H1 (cell line): ENCODE measurements at regions not wholly inside any gene's neighbourhood (a gene's known extent, or its start where the extent isn't known, plus 50 kb on each side); places are given as distances from the start of the nearest gene placed in this dataset.

Experiments used
- CTCF ChIA-PET: fragments of 300-600 bp; sonication (Branson Sonifier 250); formaldehyde crosslinking; loops from one replicate; lab custom pipeline; 2021; ENCODE audit not compliant: partially characterized antibody; lab: Charles Lee
- POLR2A ChIA-PET: fragments of 300-600 bp; sonication (Branson Sonifier 250); formaldehyde crosslinking; loops from one replicate; lab custom pipeline; 2021; ENCODE audit warnings: inconsistent platforms; ENCODE audit not compliant: partially characterized antibody; lab: Charles Lee
- DNase-seq, 2 experiments: peaks; one replicate each; pipeline versions ENCODE4 v3.0.0 to v3.0.0-alpha.2; 2010 to 2022; ENCODE audit warnings: low spot score in 2 of 2, low read depth in 1 of 2, mixed read lengths in 1 of 2
- FAIRE-seq: peaks from 2 replicates; lab custom pipeline; 2011; peaks lifted over from hg19 to GRCh38; lab: Jason Lieb, UNC
- H2AFZ ChIP-seq: 2 replicates; pipeline ENCODE4 v1.8.1; 2012; ENCODE audit warnings: low read length, inconsistent platforms
- H2AK5ac ChIP-seq: 2 replicates; pipeline ENCODE4 v1.6.1; 2013; ENCODE audit warnings: low read depth, low read length
- H2BK120ac ChIP-seq: replicated peaks from 2 replicates; pipeline ENCODE3; 2013; ENCODE audit warnings: low read depth, low read length, inconsistent platforms
- H2BK12ac ChIP-seq: 2 replicates; pipeline ENCODE4 v1.6.1; 2013; ENCODE audit warnings: low read depth, low read length
- H2BK15ac ChIP-seq: 2 replicates; pipeline ENCODE4 v1.6.1; 2013; ENCODE audit warnings: low read length
- H2BK20ac ChIP-seq: 2 replicates; pipeline ENCODE4 v1.6.1; 2013; ENCODE audit warnings: low read length
- H2BK5ac ChIP-seq: 2 replicates; pipeline ENCODE4 v1.6.1; 2013; ENCODE audit warnings: low read depth, low read length
- H3K14ac ChIP-seq: 2 replicates; pipeline ENCODE4 v1.6.1; 2013; ENCODE audit warnings: inconsistent platforms; ENCODE audit not compliant: insufficient read length
- H3K18ac ChIP-seq: 2 replicates; pipeline ENCODE4 v1.6.1; 2013; ENCODE audit warnings: low read length; ENCODE audit errors: extremely low read depth
- H3K23ac ChIP-seq: 2 replicates; pipeline ENCODE4 v1.6.1; 2013; ENCODE audit warnings: inconsistent platforms; ENCODE audit not compliant: insufficient read length
- H3K23me2 ChIP-seq: 2 replicates; pipeline ENCODE4 v1.6.1; 2013; ENCODE audit warnings: low read depth, low read length
- H3K27ac ChIP-seq: 2 replicates; pipeline ENCODE4 v1.6.1; 2011; ENCODE audit warnings: low read depth, low read length, inconsistent platforms
- H3K27me3 ChIP-seq, 4 experiments: replicated peaks in 1 of 4; 1 replicate in 1 of 4; 2 replicates in 3 of 4; pipeline versions ENCODE4 v1.6.1 to v1.8.1; 2011 to 2013; ENCODE audit warnings: low read length in 3 of 4, mild to moderate bottlenecking in 3 of 4, inconsistent platforms in 2 of 4, mixed read lengths in 2 of 4, moderate library complexity in 1 of 4; ENCODE audit not compliant: control insufficient read depth in 3 of 4, insufficient read depth in 3 of 4; ENCODE audit errors: extremely low read depth in 1 of 4
- H3K36me3 ChIP-seq, 4 experiments: 2 replicates each; pipeline versions ENCODE4 v1.6.1 to v1.8.1; 2011 to 2013; ENCODE audit warnings: mild to moderate bottlenecking in 4 of 4, low read length in 3 of 4, moderate library complexity in 2 of 4, control low read depth in 1 of 4, inconsistent platforms in 1 of 4; ENCODE audit not compliant: insufficient read depth in 4 of 4, control insufficient read depth in 2 of 4
- H3K4ac ChIP-seq: replicated peaks from 2 replicates; pipeline ENCODE3; 2013; ENCODE audit warnings: low read length, low read depth, mixed read lengths, inconsistent platforms; ENCODE audit not compliant: insufficient read length
- H3K4me1 ChIP-seq, 4 experiments: replicated peaks in 1 of 4; 1 replicate in 1 of 4; 2 replicates in 3 of 4; pipeline versions ENCODE4 v1.6.1 to v1.8.1; 2011 to 2013; ENCODE audit warnings: low read length in 3 of 4, inconsistent platforms in 2 of 4, mixed read lengths in 1 of 4; ENCODE audit not compliant: insufficient read depth in 4 of 4, control insufficient read depth in 3 of 4
- H3K4me2 ChIP-seq, 2 experiments: 2 replicates each; pipeline versions ENCODE4 v1.6.1 to v1.8.1; 2011 to 2013; ENCODE audit warnings: low read depth in 2 of 2, low read length in 2 of 2, control low read depth in 1 of 2, inconsistent platforms in 1 of 2, mild to moderate bottlenecking in 1 of 2; ENCODE audit not compliant: insufficient read depth in 1 of 2
- H3K4me3 ChIP-seq, 4 experiments: fragments of 200-600, 300-600 bp in 1 of 4; sonication (generic), shearing (Covaris generic), sonication (Bioruptor Twin) in 1 of 4; 2 replicates each; pipeline versions ENCODE4 v1.5.1 to v1.8.1; 2011 to 2016; ENCODE audit warnings: low read length in 4 of 4, low read depth in 3 of 4, control low read depth in 2 of 4, inconsistent platforms in 2 of 4, mild to moderate bottlenecking in 2 of 4, mixed read lengths in 1 of 4, moderate library complexity in 1 of 4; ENCODE audit not compliant: insufficient read depth in 2 of 4; ENCODE audit errors: extremely low read depth in 1 of 4
- H3K56ac ChIP-seq: replicated peaks from 2 replicates; pipeline ENCODE3; 2013; ENCODE audit warnings: low read depth, mild to moderate bottlenecking, mixed read lengths, low read length, inconsistent platforms; ENCODE audit not compliant: insufficient read length
- H3K79me1 ChIP-seq: 2 replicates; pipeline ENCODE4 v1.6.1; 2013; ENCODE audit warnings: low read depth, low read length, control low read depth
- H3K79me2 ChIP-seq, 2 experiments: 2 replicates each; pipeline versions ENCODE4 v1.6.1 to v1.8.1; 2012 to 2013; ENCODE audit warnings: low read length in 2 of 2, mild to moderate bottlenecking in 2 of 2, inconsistent platforms in 1 of 2; ENCODE audit not compliant: insufficient read depth in 2 of 2, control insufficient read depth in 1 of 2
- H3K9ac ChIP-seq, 4 experiments: replicated peaks in 1 of 4; 1 replicate in 1 of 4; 2 replicates in 3 of 4; pipeline versions ENCODE4 v1.6.1 to v1.8.1; 2011 to 2013; ENCODE audit warnings: low read depth in 3 of 4, low read length in 3 of 4, control low read depth in 2 of 4, mild to moderate bottlenecking in 2 of 4, moderate library complexity in 2 of 4, inconsistent platforms in 1 of 4; ENCODE audit errors: extremely low read depth in 1 of 4
- H3K9me3 ChIP-seq, 2 experiments: 2 replicates each; pipeline versions ENCODE4 v1.6.1 to v1.8.1; 2012 to 2013; ENCODE audit warnings: mild to moderate bottlenecking in 2 of 2, moderate library complexity in 2 of 2, control low read depth in 1 of 2, inconsistent platforms in 1 of 2, low read depth in 1 of 2, low read length in 1 of 2, mixed read lengths in 1 of 2; ENCODE audit not compliant: insufficient read depth in 2 of 2
- H4K20me1 ChIP-seq, 2 experiments: replicated peaks in 1 of 2; 2 replicates each; pipeline versions ENCODE3 to v1.8.1; 2011 to 2013; ENCODE audit warnings: inconsistent platforms in 2 of 2, low read length in 2 of 2, mild to moderate bottlenecking in 1 of 2; ENCODE audit not compliant: insufficient read depth in 2 of 2, control insufficient read depth in 1 of 2
- H4K5ac ChIP-seq: 2 replicates; pipeline ENCODE4 v1.6.1; 2013; ENCODE audit warnings: low read length, low read depth, mixed read lengths, inconsistent platforms; ENCODE audit not compliant: insufficient read length
- H4K8ac ChIP-seq: 2 replicates; pipeline ENCODE4 v1.8.0; 2013; ENCODE audit warnings: mild to moderate bottlenecking, moderate library complexity, low read length, inconsistent platforms; ENCODE audit not compliant: insufficient read depth; ENCODE audit errors: extremely low read depth
- H4K91ac ChIP-seq: replicated peaks from 2 replicates; pipeline ENCODE3; 2013; ENCODE audit warnings: low read length, mixed read lengths, inconsistent platforms; ENCODE audit not compliant: insufficient read length
- E2F6 ChIP-seq: IDR thresholded peaks from 2 replicates; pipeline ENCODE4 v1.6.1; 2012; ENCODE audit warnings: inconsistent platforms
- EGR1 ChIP-seq: IDR thresholded peaks from 2 replicates; pipeline ENCODE4 v1.6.1; 2011; ENCODE audit warnings: low read depth, low read length, borderline replicate concordance
- WGBS, 2 experiments: shearing (Covaris generic) in 1 of 2; methylation state at CpG; one replicate each; pipeline versions ENCODE4 v1.1.6 to v1.1.7; 2013 to 2015; ENCODE audit warnings: low lambda C conversion rate in 2 of 2, mixed read lengths in 2 of 2, inconsistent platforms in 1 of 2, low coverage in 1 of 2, missing lambda C conversion rate in 1 of 2; ENCODE audit not compliant: insufficient replicate concordance in 2 of 2, insufficient coverage in 1 of 2, insufficient read length in 1 of 2; ENCODE audit errors: extremely low coverage in 1 of 2, missing lambda C conversion rate in 1 of 2; 5-methylcytosine and 5-hydroxymethylcytosine counted together

- Histone ChIP-seq H3K18ac (no peak overlapping the region), H3K4me2 (no peak overlapping the region), H2BK15ac (no peak overlapping the region), H2BK5ac (no peak overlapping the region), H2AFZ (no peak overlapping the region), H3K56ac (no peak overlapping the region), H3K4ac (no peak overlapping the region), H4K20me1 (no peaks in the 10 kb centered on the region), H4K91ac (no peak overlapping the region), H2AK5ac (no peak overlapping the region), H3K27ac (no peak overlapping the region), H3K4me3 (no peak overlapping the region), H4K8ac (no peak overlapping the region), H4K5ac (no peak overlapping the region), H3K9ac (no peak overlapping the region), H3K14ac (no peak overlapping the region), H3K23me2 (no peaks in the 10 kb centered on the region), H3K9me3 (no peaks in the 10 kb centered on the region), H3K36me3 (no peaks in the 10 kb centered on the region), H3K23ac (no peak overlapping the region), H3K79me1 (no peaks in the 10 kb centered on the region), H3K79me2 (no peaks in the 10 kb centered on the region), H3K27me3 (no peaks in the 10 kb centered on the region), H2BK12ac (no peak overlapping the region), H2BK20ac (no peak overlapping the region), H2BK120ac (no peak overlapping the region), H3K4me1 (peaks cover 0 to 2% (median under 1%) of the 10 kb centered on the region in 4 experiments; a peak in 1 of 7 replicates)
- ChIA-PET POLR2A (no interaction called here), CTCF (interaction anchor here (1.3 to 2.0 kb wide), 2 partner anchors 13 to 297 kb away, joined by 3 to 7 read pairs; no protein-coding TSS in a partner anchor)
- DNase-seq, result no peak
- no peak for FAIRE-seq
- WGBS, 2 experiments, result 96% methylated on average over 8 of the region's 8 CpGs; no CpG with 5 or more reads in 1 of the 2 experiments
- TF ChIP-seq E2F6, result no peak
- no peak for TF ChIP-seq EGR1
Measured at GRCh38 chr6:6941201-6941600, 166.6 kb upstream of the RREB1 start.
